Fibroblast of lung (primary cell): ENCODE measurements at regions not wholly inside any gene's neighbourhood (a gene's known extent, or its start where the extent isn't known, plus 50 kb on each side); places are given as distances from the start of the nearest gene placed in this dataset.

Experiments
- DNase-seq, 2 donors: peaks; one replicate each; pipeline versions ENCODE4 v3.0.0 to v3.0.0-alpha.2; 2010; ENCODE audit warnings: low read depth in 2 of 2
- H2AFZ ChIP-seq: 2 replicates; pipeline ENCODE4 v1.5.1; 2012; ENCODE audit warnings: low read length, control low read depth, inconsistent platforms
- H3K27ac ChIP-seq: 2 replicates; pipeline ENCODE4 v1.5.1; 2011; ENCODE audit warnings: low read length, control low read depth; ENCODE audit not compliant: insufficient read depth
- H3K27me3 ChIP-seq: 2 replicates; pipeline ENCODE4 v1.5.1; 2011; ENCODE audit warnings: mild to moderate bottlenecking, low read length; ENCODE audit not compliant: control insufficient read depth, insufficient read depth
- H3K36me3 ChIP-seq: 2 replicates; pipeline ENCODE4 v1.5.1; 2011; ENCODE audit warnings: low read length; ENCODE audit not compliant: control insufficient read depth, insufficient read depth
- H3K4me1 ChIP-seq: 2 replicates; pipeline ENCODE4 v1.5.1; 2011; ENCODE audit warnings: low read length; ENCODE audit not compliant: control insufficient read depth, insufficient read depth; ENCODE audit errors: extremely low read depth
- H3K4me2 ChIP-seq: 2 replicates; pipeline ENCODE4 v1.5.1; 2011; ENCODE audit warnings: low read length, control low read depth; ENCODE audit not compliant: insufficient read depth; ENCODE audit errors: extremely low read depth
- H3K4me3 ChIP-seq, 4 experiments: fragments of 200-600 bp in 1 of 4; sonication (generic) in 1 of 4; replicated peaks in 1 of 4; 2 replicates each; pipeline ENCODE4 v1.5.1; 2011 to 2016; ENCODE audit warnings: low read length in 4 of 4, low read depth in 3 of 4, mild to moderate bottlenecking in 3 of 4, control low read depth in 2 of 4, inconsistent platforms in 1 of 4, mixed read lengths in 1 of 4; ENCODE audit not compliant: insufficient read depth in 1 of 4; ENCODE audit errors: control extremely low read depth in 1 of 4
- H3K79me2 ChIP-seq: 2 replicates; pipeline ENCODE4 v1.5.1; 2012; ENCODE audit warnings: mild to moderate bottlenecking, low read length, inconsistent platforms; ENCODE audit not compliant: control insufficient read depth, insufficient read depth
- H3K9ac ChIP-seq: 2 replicates; pipeline ENCODE4 v1.5.1; 2011; ENCODE audit warnings: mild to moderate bottlenecking, low read length, control low read depth; ENCODE audit not compliant: insufficient read depth
- H3K9me3 ChIP-seq: 2 replicates; pipeline ENCODE4 v1.5.1; 2012; ENCODE audit warnings: low read depth, low read length; ENCODE audit not compliant: control insufficient read depth, insufficient read depth
- H4K20me1 ChIP-seq: 2 replicates; pipeline ENCODE4 v1.5.1; 2011; ENCODE audit warnings: low read length; ENCODE audit not compliant: control insufficient read depth, insufficient read depth; ENCODE audit errors: extremely low read depth
- CTCF ChIP-seq, 2 donors: IDR thresholded peaks in 1 of 2; conservative IDR thresholded peaks in 1 of 2; 1 replicate in 1 of 2; 2 replicates in 1 of 2; pipeline ENCODE4 v1.5.1; 2011 to 2012; ENCODE audit warnings: low read length in 2 of 2, control low read depth in 1 of 2, inconsistent platforms in 1 of 2, low read depth in 1 of 2, mild to moderate bottlenecking in 1 of 2
- EZH2 ChIP-seq: IDR thresholded peaks from 2 replicates; pipeline ENCODE4 v1.5.1; 2012; ENCODE audit warnings: low read length, control low read depth, mild to moderate bottlenecking; ENCODE audit errors: missing control alignments

- H4K20me1 ChIP-seq = no peaks in the 10 kb centered on the region
- H2AFZ ChIP-seq = no peak overlapping the region
- DNase-seq = no peak
- no peaks in the 10 kb centered on the region for H3K9me3 ChIP-seq
- TF ChIP-seq CTCF (conservative IDR thresholded peaks at IDR 0.05 in 1 of 2, IDR thresholded peaks at IDR 0.05 in 1 of 2; ENCODE audit: low read depth in 1 of 2, low read length in 2 of 2) = no peak
- TF ChIP-seq EZH2 = no peak
- H3K9ac ChIP-seq = no peak overlapping the region
- H3K4me2 ChIP-seq = no peak overlapping the region
- H3K79me2 ChIP-seq = no peaks in the 10 kb centered on the region
- H3K27me3 ChIP-seq = peaks cover 2% of the 10 kb centered on the region
- no peak overlapping the region for H3K27ac ChIP-seq
- H3K4me3 ChIP-seq = no peak overlapping the region
- H3K36me3 ChIP-seq = no peaks in the 10 kb centered on the region
- no peaks in the 10 kb centered on the region for H3K4me1 ChIP-seq
Measured at GRCh38 chr16:54591816-54592246, 305.2 kb upstream of the IRX3 start.

GRCh38 chr16:54590836-54591235 lies 304.2 kb upstream of the IRX3 start:
- Histone ChIP-seq H4K20me1 (no peaks in the 10 kb centered on the region), H3K9me3 (no peaks in the 10 kb centered on the region), H3K27me3 (peaks cover 2% of the 10 kb centered on the region), H2AFZ (no peak overlapping the region), H3K4me3 (no peak overlapping the region), H3K27ac (no peak overlapping the region), H3K4me1 (no peaks in the 10 kb centered on the region), H3K9ac (no peak overlapping the region), H3K4me2 (no peak overlapping the region), H3K36me3 (no peaks in the 10 kb centered on the region), H3K79me2 (no peaks in the 10 kb centered on the region)
- DNase-seq = no peak
- TF ChIP-seq EZH2 = no peak
- no peak for TF ChIP-seq CTCF (conservative IDR thresholded peaks at IDR 0.05 in 1 of 2, IDR thresholded peaks at IDR 0.05 in 1 of 2; ENCODE audit: low read depth in 1 of 2, low read length in 2 of 2)

GRCh38 chr16:54589326-54589725 lies 302.7 kb upstream of the IRX3 start:
- Histone ChIP-seq H4K20me1 (no peaks in the 10 kb centered on the region), H2AFZ (no peak overlapping the region), H3K4me2 (no peak overlapping the region), H3K79me2 (no peaks in the 10 kb centered on the region), H3K4me1 (no peaks in the 10 kb centered on the region), H3K9ac (no peak overlapping the region), H3K9me3 (no peaks in the 10 kb centered on the region), H3K4me3 (no peak overlapping the region), H3K27ac (no peak overlapping the region), H3K36me3 (no peaks in the 10 kb centered on the region), H3K27me3 (no peaks in the 10 kb centered on the region)
- DNase-seq = no peak
- TF ChIP-seq EZH2 (no peak), CTCF (conservative IDR thresholded peaks at IDR 0.05 in 1 of 2, IDR thresholded peaks at IDR 0.05 in 1 of 2; ENCODE audit: low read depth in 1 of 2, low read length in 2 of 2) (no peak)
